HCT116 (cell line): ENCODE measurements at regions not wholly inside any gene's neighbourhood (a gene's known extent, or its start where the extent isn't known, plus 50 kb on each side); places are given as distances from the start of the nearest gene placed in this dataset.

Experiments
- ATAC-seq: fragments of 200-7000 bp; cut with Tn5 transposase; 2 replicates; pipeline ENCODE4 v1.9.1; 2020; ENCODE audit warnings: mild to moderate bottlenecking, moderate library complexity
- BruUV-seq: library from RNA; stranded (reverse); fragments of 400-500 nt; replicated peaks from 2 replicates; lab custom pipeline; 2021; lab: Mats Ljungman, UMichigan
- CTCF ChIA-PET: fragments of 300-600 bp; sonication (Branson Sonifier 250); formaldehyde crosslinking; loops from one replicate; lab custom pipeline; 2021; ENCODE audit warnings: antibody characterized with exemption; lab: Charles Lee
- POLR2A ChIA-PET: fragments of 300-600, 350-600 bp; sonication (Branson Sonifier 250); formaldehyde crosslinking; loops from one replicate; lab custom pipeline; 2021; ENCODE audit warnings: antibody characterized with exemption; lab: Charles Lee
- RAD21 ChIA-PET, 2 experiments: fragments of 300-600 bp; sonication (Branson Sonifier 250); formaldehyde crosslinking; loops; one replicate each; lab custom pipeline; 2023; ENCODE audit warnings: low total read pairs in 2 of 2; ENCODE audit not compliant: uncharacterized antibody in 2 of 2, unreplicated experiment in 2 of 2, low non-redundant PET in 1 of 2; lab: Charles Lee
- DNase-seq: peaks from one replicate; pipeline ENCODE4 v3.0.0-alpha.2; 2010; ENCODE audit warnings: low read depth, low spot score
- H2AFZ ChIP-seq: fragments of 200-600 bp; shearing (Covaris generic), sonication (generic); 2 replicates; pipeline ENCODE4 v1.6.1; 2017; ENCODE audit warnings: low read depth, mixed run types, mixed read lengths, antibody characterized with exemption, low read length; ENCODE audit not compliant: poor library complexity, severe bottlenecking
- H3K27ac ChIP-seq: 2 replicates; pipeline ENCODE4 v1.5.1; 2012; ENCODE audit warnings: low read depth, low read length
- H3K27me3 ChIP-seq: fragments of 200-600 bp; sonication (generic); 2 replicates; pipeline ENCODE4 v1.6.1; 2016; ENCODE audit warnings: mixed run types, low read length, mixed read lengths; ENCODE audit not compliant: insufficient read depth
- H3K36me3 ChIP-seq, 2 experiments: fragments of 200-500 bp in 1 of 2; fragments of 200-600 bp in 1 of 2; sonication (Bioruptor generic) in 1 of 2; sonication (generic) in 1 of 2; 2 replicates each; pipeline versions ENCODE4 v1.5.1 to v1.6.1; 2014 to 2016; ENCODE audit warnings: low read length in 2 of 2, inconsistent platforms in 1 of 2, mixed read lengths in 1 of 2, mixed run types in 1 of 2; ENCODE audit not compliant: insufficient read depth in 2 of 2, control insufficient read depth in 1 of 2
- H3K4me1 ChIP-seq, 2 experiments: fragments of 200-600 bp in 1 of 2; sonication (generic) in 1 of 2; 2 replicates each; pipeline versions ENCODE4 v1.5.1 to v1.6.1; 2012 to 2017; ENCODE audit warnings: low read length in 2 of 2, inconsistent platforms in 1 of 2, mild to moderate bottlenecking in 1 of 2, mixed read lengths in 1 of 2, mixed run types in 1 of 2, moderate library complexity in 1 of 2; ENCODE audit not compliant: insufficient read depth in 2 of 2, control insufficient read depth in 1 of 2
- H3K4me2 ChIP-seq: fragments of 200-600 bp; sonication (generic); 2 replicates; pipeline ENCODE4 v1.6.1; 2017; ENCODE audit warnings: mixed run types, low read length, mixed read lengths
- H3K4me3 ChIP-seq, 2 experiments: fragments of 200-600 bp in 1 of 2; sonication (generic) in 1 of 2; replicated peaks in 1 of 2; 2 replicates each; pipeline ENCODE4 v1.5.1; 2011 to 2016; ENCODE audit warnings: low read length in 2 of 2, control low read depth in 1 of 2, low read depth in 1 of 2, mild to moderate bottlenecking in 1 of 2, mixed read lengths in 1 of 2, mixed run types in 1 of 2
- H3K79me2 ChIP-seq: fragments of 200-600 bp; sonication (generic); 2 replicates; pipeline ENCODE4 v1.6.1; 2017; ENCODE audit warnings: mild to moderate bottlenecking, mixed run types, low read length, moderate library complexity, mixed read lengths; ENCODE audit not compliant: insufficient read depth
- H3K9ac ChIP-seq: fragments of 200-600 bp; sonication (generic); 2 replicates; pipeline ENCODE4 v1.6.1; 2016; ENCODE audit warnings: low read length, mixed read lengths
- H3K9me2 ChIP-seq: fragments of 200-600 bp; sonication (generic), shearing (Covaris generic); 2 replicates; pipeline ENCODE4 v1.6.1; 2017; ENCODE audit warnings: mixed run types, mild to moderate bottlenecking, moderate library complexity; ENCODE audit not compliant: insufficient read depth
- H3K9me3 ChIP-seq, 2 experiments: fragments of 200-500 bp in 1 of 2; fragments of 200-600 bp in 1 of 2; sonication (Bioruptor generic) in 1 of 2; sonication (generic) in 1 of 2; 2 replicates each; pipeline ENCODE4 v1.6.1; 2014 to 2017; ENCODE audit warnings: low read length in 2 of 2, mixed read lengths in 2 of 2, inconsistent platforms in 1 of 2, low read depth in 1 of 2, mild to moderate bottlenecking in 1 of 2, mixed run types in 1 of 2, moderate library complexity in 1 of 2; ENCODE audit not compliant: control insufficient read depth in 1 of 2, insufficient read depth in 1 of 2
- H4K20me1 ChIP-seq: fragments of 200-600 bp; sonication (generic), shearing (Covaris generic); 2 replicates; pipeline ENCODE4 v1.6.1; 2017; ENCODE audit warnings: mixed run types, mild to moderate bottlenecking, moderate library complexity; ENCODE audit not compliant: insufficient read depth
- CTCF ChIP-seq, 3 experiments: fragments of 200-600 bp in 1 of 3; sonication (generic) in 1 of 3; IDR thresholded peaks in 2 of 3; conservative IDR thresholded peaks in 1 of 3; 2 replicates each; pipeline ENCODE4 v1.5.1; 2012 to 2017; ENCODE audit warnings: low read depth in 2 of 3, low read length in 2 of 3, antibody characterized with exemption in 1 of 3, borderline replicate concordance in 1 of 3, control low read depth in 1 of 3, mild to moderate bottlenecking in 1 of 3, mixed read lengths in 1 of 3, mixed run types in 1 of 3, moderate library complexity in 1 of 3; ENCODE audit not compliant: insufficient read depth in 1 of 3
- EGR1 ChIP-seq: IDR thresholded peaks from 2 replicates; pipeline ENCODE4 v1.6.1; 2012; ENCODE audit warnings: low read depth
- ELF1 ChIP-seq: IDR thresholded peaks from 2 replicates; pipeline ENCODE4 v1.6.1; 2012; ENCODE audit warnings: low read depth, borderline replicate concordance
- EZH2phosphoT487 ChIP-seq: fragments of 200-600 bp; IDR thresholded peaks from 2 replicates; pipeline ENCODE4 v1.6.1; 2018; ENCODE audit warnings: antibody characterized with exemption, borderline replicate concordance
- FOSL1 ChIP-seq: IDR thresholded peaks from 2 replicates; pipeline ENCODE4 v1.6.1; 2012; ENCODE audit warnings: low read depth
- JUND ChIP-seq: IDR thresholded peaks from 2 replicates; pipeline ENCODE4 v1.6.1; 2012
- POLR2AphosphoS5 ChIP-seq: IDR thresholded peaks from 2 replicates; pipeline ENCODE4 v1.6.1; 2011; ENCODE audit warnings: mild to moderate bottlenecking, low read depth, low read length, moderate library complexity
- SIN3A ChIP-seq: IDR thresholded peaks from 2 replicates; pipeline ENCODE4 v1.6.1; 2012; ENCODE audit warnings: low read depth
- SRF ChIP-seq: IDR thresholded peaks from 2 replicates; pipeline ENCODE4 v1.6.1; 2012; ENCODE audit warnings: low read depth
- TCF7L2 ChIP-seq: IDR thresholded peaks from 2 replicates; pipeline ENCODE4 v1.7.0; 2011; ENCODE audit warnings: borderline replicate concordance, inconsistent platforms; ENCODE audit not compliant: insufficient read depth, insufficient read length; ENCODE audit errors: extremely low read depth
- ZFX ChIP-seq: fragments of 450-650 bp; IDR thresholded peaks from 2 replicates; pipeline ENCODE4 v1.6.1; 2017
- intact Hi-C: fragments of 100-400 bp; cut with micrococcal nuclease; formaldehyde crosslinking; loops from 2 replicates; pipeline ENCODE4 v1.10.0; 2022
- TF ChIP-seq, protein P1 (sequence below): IDR thresholded peaks from 2 replicates; pipeline ENCODE4 v1.6.1; 2012
- TF ChIP-seq, protein P2 (sequence below): IDR thresholded peaks from 2 replicates; pipeline ENCODE4 v1.6.1; 2012; ENCODE audit warnings: low read depth

DNA sequence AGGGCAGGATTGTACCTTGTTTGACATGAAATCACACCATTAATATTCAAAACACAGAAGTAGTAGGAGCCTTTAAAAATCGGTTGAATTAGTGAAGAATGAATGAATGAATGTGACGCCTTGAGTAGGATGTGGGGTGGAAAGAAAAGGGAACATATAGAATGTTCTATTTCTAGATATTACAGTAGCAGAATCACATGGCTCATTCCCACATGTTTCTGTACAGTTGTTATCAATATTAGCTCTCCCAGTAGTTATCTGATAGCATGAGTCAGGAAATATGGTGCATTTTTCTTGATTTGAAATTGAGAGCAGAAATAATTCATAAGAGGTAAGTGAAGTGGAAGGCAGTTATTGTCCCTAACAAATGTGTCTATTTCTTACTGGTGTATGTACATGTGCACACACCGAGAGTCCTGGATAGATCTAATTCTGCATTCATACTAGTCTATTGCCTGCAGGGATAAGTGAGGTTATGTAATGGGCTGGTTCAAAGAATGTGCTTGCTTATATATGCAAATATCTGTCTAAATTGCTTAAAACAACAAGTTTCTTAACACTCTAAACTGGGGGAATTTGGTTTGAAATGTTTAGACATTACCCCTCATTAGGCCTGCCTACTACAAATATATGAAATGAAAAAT, 245.4 kb downstream of the EFCAB11 start:
- ATAC-seq = no peak
- no peaks in the 10 kb centered on the region for H3K4me1 ChIP-seq
- no peak overlapping the region for H3K4me3 ChIP-seq
- no peaks in the 10 kb centered on the region for H3K36me3 ChIP-seq
- no peaks in the 10 kb centered on the region for H3K27me3 ChIP-seq
- H4K20me1 ChIP-seq = no peaks in the 10 kb centered on the region
- no peak overlapping the region for H2AFZ ChIP-seq
- H3K27ac ChIP-seq = no peak overlapping the region
- H3K9ac ChIP-seq = no peak overlapping the region
- H3K9me3 ChIP-seq = no peaks in the 10 kb centered on the region
- no TSS peak for BruUV-seq
- intact Hi-C loops = no loop called here
- no peak for DNase-seq
- ChIA-PET POLR2A (no interaction called here), CTCF (no interaction called here), RAD21 (interaction anchor here in 1 of 2 experiments (0.8 kb wide), 1 partner anchor 350 kb away, joined by 3 read pairs; no protein-coding TSS in a partner anchor)
- TF ChIP-seq CTCF (IDR thresholded peaks at IDR 0.05 in 2 of 3, conservative IDR thresholded peaks at IDR 0.05 in 1 of 3; ENCODE audit: borderline replicate concordance in 1 of 3, insufficient read depth in 1 of 3, low read depth in 2 of 3, low read length in 2 of 3) (no peak), FOSL1 (no peak), EGR1 (no peak), ZFX (no peak), POLR2AphosphoS5 (no peak), ELF1 (no peak)
- H3K79me2 ChIP-seq = no peaks in the 10 kb centered on the region
- H3K4me2 ChIP-seq = no peak overlapping the region
- no peaks in the 10 kb centered on the region for H3K9me2 ChIP-seq

DNA sequence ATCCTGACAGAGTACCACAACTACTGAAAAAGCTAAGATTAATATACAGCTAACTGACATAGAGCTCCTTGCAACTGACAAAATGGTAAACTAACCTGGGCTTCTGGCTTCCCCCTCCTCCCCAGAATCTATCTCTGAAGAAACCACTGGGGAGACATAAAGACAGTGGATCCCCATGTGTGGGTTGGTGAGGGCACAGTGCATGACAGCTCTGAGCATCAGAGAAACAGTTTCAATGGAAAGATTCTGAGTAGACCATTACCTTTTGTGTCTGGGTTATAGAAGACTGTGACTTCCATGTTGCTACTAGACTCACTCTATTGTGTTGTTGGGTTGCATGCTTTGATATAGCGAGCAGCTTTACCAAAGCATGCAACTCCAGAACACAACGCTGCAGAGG, 247.4 kb downstream of the EFCAB11 start:
- no peaks in the 10 kb centered on the region for H3K9me2 ChIP-seq
- H3K9me3 ChIP-seq = no peaks in the 10 kb centered on the region
- H3K27ac ChIP-seq = no peak overlapping the region
- no peak overlapping the region for H3K4me2 ChIP-seq
- H2AFZ ChIP-seq = no peak overlapping the region
- DNase-seq (no peak), ATAC-seq (no peak)
- H3K36me3 ChIP-seq = no peaks in the 10 kb centered on the region
- no peak overlapping the region for H3K4me3 ChIP-seq
- ChIA-PET CTCF (no interaction called here), POLR2A (no interaction called here), RAD21 (no interaction called here)
- H3K4me1 ChIP-seq = peaks cover 2 to 3% of the 10 kb centered on the region in 2 experiments
- H3K79me2 ChIP-seq = no peaks in the 10 kb centered on the region
- BruUV-seq = no TSS peak
- H3K9ac ChIP-seq = no peak overlapping the region
- H3K27me3 ChIP-seq = no peaks in the 10 kb centered on the region
- intact Hi-C loops = no loop called here
- no peaks in the 10 kb centered on the region for H4K20me1 ChIP-seq
- TF ChIP-seq, protein P1, sequence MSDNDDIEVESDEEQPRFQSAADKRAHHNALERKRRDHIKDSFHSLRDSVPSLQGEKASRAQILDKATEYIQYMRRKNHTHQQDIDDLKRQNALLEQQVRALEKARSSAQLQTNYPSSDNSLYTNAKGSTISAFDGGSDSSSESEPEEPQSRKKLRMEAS = no peak
- TF ChIP-seq EZH2phosphoT487 = no peak
- TF ChIP-seq SIN3A = no peak
- TF ChIP-seq JUND = no peak
- TF ChIP-seq, protein P2, sequence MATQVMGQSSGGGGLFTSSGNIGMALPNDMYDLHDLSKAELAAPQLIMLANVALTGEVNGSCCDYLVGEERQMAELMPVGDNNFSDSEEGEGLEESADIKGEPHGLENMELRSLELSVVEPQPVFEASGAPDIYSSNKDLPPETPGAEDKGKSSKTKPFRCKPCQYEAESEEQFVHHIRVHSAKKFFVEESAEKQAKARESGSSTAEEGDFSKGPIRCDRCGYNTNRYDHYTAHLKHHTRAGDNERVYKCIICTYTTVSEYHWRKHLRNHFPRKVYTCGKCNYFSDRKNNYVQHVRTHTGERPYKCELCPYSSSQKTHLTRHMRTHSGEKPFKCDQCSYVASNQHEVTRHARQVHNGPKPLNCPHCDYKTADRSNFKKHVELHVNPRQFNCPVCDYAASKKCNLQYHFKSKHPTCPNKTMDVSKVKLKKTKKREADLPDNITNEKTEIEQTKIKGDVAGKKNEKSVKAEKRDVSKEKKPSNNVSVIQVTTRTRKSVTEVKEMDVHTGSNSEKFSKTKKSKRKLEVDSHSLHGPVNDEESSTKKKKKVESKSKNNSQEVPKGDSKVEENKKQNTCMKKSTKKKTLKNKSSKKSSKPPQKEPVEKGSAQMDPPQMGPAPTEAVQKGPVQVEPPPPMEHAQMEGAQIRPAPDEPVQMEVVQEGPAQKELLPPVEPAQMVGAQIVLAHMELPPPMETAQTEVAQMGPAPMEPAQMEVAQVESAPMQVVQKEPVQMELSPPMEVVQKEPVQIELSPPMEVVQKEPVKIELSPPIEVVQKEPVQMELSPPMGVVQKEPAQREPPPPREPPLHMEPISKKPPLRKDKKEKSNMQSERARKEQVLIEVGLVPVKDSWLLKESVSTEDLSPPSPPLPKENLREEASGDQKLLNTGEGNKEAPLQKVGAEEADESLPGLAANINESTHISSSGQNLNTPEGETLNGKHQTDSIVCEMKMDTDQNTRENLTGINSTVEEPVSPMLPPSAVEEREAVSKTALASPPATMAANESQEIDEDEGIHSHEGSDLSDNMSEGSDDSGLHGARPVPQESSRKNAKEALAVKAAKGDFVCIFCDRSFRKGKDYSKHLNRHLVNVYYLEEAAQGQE = no peak
- no peak for TF ChIP-seq TCF7L2
- no peak for TF ChIP-seq SRF
